NCI-H1092 treated with DMSO at 0.1 percent for 48 hours (cell line): ENCODE measurements at regions not wholly inside any gene's neighbourhood (a gene's known extent, or its start where the extent isn't known, plus 50 kb on each side); places are given as distances from the start of the nearest gene placed in this dataset.
"Not testable (repeated sequence)": the region's sequence is repeated elsewhere in the genome, so short reads cannot be mapped to it uniquely, and the experiment has no call there.

Source experiments
- DNase-seq: peaks from one replicate; lab custom pipeline; 2025; lab: John Stamatoyannopoulos, UW

DNA sequence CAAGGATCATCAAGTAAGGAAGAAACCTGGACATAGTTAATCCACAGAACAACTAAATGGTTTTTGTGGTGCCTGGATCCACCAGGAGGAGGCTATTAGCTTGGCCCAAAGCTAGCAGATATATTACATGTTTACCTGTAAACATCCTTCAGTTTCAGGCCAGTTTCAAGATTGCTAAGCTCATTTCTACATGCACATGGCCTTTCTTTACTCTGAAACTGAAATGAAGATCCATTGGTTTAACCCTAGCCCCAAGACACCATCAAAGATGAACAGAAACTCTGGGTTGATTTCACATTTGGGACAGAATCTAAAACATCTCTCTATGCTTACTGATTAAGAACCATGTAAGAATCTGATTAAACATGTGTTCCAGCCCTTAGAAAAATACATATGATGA, 611.8 kb downstream of the TLE1 start:
- no peak for DNase-seq

DNA sequence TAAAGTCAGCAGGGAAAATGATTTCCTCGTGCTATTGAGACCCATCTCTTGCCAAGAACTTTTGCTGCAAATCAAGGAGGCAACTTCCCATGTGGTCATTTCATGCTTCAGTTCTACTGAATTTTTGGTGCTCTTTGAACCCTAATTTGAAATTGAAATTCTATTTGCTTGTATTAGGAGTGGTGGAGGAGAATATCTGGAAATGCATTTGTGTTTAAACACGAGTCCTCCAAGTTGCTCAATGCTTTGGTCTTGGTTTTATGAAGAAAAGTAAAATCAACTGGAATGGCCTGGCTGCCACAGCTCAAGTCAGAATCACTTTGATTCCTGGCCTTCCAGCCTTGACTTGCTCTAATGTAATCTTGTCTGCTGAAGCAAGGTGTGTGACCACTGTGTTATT, 613.2 kb downstream of the TLE1 start:
- DNase-seq = no peak

DNA sequence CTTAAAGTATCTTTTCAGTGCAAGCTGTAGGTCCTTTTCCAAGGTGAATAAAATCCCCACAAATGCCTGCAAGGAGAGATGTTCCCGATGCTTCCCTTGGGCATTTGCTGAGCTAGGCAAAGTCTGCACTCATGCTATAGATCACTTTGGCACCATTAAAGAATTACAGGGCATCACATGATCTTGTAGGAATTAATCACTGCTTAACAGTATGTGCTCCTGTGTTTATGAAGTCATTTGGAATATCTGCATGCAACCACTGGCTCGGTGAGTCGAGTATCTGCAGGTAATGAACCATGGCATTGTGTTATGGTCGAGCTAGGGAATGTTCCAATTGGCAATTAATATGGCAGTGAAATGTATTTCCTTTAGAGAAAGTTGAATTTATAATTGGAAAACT, 615.1 kb downstream of the TLE1 start:
- no peak for DNase-seq

DNA sequence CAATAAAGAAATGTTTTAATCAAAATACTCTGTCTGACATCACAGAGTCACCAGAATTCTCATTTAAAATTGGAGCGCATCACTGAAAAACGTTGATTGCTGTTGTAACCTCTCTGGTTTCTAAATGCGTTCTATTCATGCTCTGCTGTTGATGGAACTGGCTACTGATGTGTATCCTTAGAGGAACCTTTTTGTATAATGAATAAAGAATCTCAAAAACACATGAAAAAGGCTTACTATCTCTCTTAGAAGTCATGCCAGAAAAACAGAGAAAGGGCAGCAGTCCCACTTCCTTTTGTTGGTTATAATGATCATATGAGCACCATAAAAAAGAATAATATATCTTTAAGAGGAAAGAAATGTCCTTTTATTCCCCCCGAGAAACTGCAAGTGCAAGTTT, 615.5 kb downstream of the TLE1 start:
- no peak for DNase-seq

DNA sequence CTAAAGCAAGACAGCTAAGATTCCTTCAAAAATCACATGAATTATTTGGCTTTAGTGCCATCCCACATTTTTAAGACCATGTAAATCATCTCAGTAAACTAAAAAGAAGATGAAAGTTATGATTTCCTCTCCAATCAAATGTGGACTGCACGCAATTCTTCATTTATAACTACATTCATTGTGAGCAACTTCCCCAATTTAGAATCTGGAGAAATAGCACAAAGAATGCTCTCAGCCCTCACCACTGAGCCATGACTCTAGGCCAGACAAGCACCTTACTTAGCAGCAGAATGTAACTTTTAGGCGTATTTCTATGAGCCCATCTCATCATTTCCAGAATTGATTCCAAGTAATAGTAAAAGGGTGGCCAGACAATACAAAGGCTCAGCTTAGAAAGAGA, 616.6 kb downstream of the TLE1 start:
- no peak for DNase-seq

DNA sequence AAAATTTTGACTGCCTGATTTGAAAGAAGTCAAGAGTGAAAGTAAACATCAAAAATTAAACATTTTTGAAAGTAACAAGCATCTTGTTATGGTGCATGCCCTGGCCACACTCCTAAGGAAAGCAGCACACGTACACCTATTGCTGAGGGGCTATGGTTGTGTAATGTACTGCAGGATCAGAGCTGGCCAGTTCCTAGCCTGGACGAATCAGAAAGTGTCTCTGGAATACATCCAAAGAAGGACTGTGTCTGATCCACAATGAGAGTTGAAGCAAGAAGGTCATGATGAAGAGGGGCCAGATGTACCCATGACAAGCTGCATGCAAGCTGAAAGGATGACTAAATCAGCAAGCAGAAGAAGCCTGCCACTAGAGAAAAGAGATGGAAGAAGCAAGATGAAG, 618.2 kb downstream of the TLE1 start:
- DNase-seq = no peak

DNA sequence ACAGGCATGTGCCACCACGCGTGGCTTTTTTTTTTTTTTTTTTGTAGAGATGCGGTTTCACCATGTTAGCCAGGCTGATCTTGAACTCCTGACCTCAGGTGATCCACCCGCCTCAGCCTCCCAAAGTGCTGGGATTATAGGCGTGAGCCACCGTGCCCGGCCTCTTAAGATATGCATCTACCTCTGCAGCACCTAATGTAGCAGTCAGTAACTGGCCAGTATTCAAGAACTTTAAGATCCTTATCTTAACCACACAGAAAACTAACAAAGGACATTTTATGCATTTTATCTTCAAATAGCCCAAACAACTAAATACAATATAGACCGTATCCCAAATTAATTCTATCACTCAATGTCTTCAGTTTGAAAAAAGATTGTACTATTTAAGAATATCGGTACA, 618.7 kb downstream of the TLE1 start:
- DNase-seq = no peak

DNA sequence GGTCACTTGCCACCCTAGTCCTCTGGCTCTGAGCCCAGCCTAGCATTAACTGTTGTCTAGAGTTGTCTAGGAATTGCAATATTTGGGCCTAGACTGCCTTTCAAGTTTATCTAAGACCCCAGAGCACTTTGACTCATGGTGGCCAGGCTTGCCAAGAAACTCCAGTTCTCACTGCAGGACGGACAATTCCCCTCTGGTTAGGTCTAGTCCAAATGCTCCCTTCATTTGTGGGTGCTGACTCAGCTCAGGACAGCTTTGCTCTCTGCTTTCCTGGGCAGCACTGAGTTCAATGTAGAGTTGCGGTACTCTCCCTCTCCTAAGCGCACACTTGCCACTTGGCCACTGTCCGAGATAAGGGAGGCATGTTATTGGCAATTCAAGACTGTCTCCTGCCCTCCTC, 619.4 kb downstream of the TLE1 start:
- DNase-seq = no peak

DNA sequence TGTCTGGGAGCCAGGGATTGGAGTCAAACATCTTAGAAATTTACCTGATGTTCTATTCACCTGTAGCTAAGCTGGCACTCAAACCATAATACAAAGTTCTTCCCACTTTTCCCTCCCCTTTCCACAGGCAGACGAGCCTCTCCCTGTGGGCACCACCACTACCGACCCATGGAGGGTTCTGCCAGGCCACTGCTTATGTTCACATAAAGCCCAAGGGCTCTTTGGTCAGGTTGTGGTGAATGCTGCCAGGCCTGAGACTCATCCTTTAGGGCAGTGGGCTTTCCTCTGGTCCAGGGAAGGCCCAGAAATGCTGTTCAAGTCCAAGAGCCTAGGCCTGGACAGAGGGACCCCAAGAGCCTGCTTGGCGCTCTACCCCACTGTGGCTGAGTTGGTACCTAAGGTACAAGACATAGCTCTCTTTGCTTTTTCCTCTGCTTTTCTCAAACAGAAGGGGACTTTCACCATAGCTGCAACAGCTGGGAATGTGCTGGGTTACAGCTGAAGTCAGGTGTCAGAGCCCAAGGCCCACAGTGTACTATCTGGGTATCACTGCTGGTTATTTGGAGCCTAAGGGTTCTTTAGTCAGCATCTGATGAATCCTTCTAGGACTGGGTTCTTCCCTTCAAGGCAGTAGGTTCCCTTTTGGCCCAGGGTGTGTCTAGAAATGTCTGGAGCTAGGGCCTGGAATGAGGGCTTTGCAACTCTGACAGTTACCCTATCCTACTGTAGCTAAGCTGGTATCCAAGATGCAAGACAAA, 620.1 kb downstream of the TLE1 start:
- no peak for DNase-seq

DNA sequence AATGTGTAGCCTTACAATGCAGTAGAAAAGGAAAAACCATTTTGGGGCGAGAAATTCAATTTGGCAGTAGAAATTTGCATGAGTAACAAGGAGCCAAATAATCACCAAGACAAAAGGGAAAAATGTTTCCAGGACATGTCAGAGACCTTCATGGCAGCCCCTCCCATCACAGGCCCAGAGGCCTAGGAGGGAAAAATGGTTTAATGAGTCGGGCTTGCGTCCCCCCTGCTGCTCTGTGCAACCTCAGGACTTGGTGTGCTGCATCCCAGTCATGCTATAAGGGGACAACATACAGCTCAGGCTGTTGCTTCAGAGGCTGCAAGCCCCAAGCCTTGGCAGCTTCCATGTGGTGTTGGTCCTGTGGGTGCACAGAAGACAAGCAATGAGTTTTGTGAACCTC, 626.4 kb downstream of the TLE1 start:
- not testable (repeated sequence) for DNase-seq

DNA sequence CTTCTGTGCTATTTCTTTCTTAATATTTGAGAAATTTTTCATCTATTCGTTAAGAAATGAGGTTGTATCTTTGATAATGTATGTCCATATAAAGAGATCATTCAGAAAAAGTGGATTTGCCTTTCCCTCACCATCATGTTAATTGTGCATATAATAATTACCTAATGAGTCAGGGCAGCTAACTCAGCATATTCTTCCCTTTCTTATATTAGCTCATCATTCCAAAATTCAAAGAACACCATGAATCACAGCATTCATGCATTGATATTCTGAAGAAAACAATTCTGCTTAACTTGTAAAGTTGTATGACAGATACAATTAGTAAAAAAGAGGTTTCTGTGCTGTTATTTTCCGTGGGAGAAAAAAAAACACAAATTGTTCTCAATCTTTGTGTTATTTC, 630.6 kb downstream of the TLE1 start:
- DNase-seq = no peak

DNA sequence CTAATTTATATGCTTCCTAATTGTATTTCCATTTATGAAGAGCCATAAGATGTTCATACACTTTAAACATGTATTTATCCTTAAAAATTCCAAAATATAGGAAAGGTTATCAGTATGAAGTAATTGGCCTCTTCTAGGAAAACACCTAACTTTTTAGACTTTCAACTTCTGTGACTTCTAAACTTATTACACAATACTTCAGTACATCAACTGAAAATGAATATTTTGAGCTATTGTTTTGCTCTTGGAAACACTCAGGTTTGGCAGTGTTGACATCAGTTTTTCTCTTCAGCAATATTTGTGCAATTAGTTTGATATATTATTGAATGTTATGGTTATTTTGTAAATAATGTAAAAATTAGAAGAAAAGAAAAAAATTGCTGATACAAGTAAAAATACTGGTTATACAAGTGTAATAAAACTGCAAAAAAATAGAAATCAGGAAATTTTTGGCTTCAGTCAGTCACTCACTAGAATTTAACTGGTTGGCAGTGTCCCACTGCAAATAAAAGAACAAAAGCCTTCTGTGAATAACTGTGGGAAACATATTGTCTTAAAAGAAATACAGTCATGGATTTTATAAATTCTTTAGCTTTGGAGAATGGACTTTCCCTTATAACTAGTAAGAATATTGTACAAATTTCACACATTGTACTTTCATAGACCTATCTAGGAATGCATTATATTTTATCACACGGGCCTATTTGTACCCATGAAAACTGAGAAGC, 635.9 kb downstream of the TLE1 start:
- no peak for DNase-seq

DNA sequence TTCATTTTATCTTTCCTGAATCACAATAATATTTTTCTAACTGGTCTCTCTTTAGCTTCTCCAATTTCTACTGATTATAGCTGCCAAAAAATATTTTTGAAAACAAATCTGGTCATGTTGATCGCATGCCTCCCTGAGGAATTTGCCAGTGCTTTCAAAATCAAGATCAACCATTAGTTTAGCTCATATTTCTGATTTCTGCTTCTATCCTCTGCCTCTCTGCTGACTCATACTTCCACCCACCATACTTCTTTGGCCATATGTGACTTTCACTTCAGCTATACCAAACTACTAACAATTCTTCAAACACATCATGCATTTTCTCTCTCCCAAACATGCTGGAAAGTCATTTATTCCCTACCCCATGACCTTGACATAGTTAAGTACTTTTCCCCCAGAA, 636.5 kb downstream of the TLE1 start:
- no peak for DNase-seq

DNA sequence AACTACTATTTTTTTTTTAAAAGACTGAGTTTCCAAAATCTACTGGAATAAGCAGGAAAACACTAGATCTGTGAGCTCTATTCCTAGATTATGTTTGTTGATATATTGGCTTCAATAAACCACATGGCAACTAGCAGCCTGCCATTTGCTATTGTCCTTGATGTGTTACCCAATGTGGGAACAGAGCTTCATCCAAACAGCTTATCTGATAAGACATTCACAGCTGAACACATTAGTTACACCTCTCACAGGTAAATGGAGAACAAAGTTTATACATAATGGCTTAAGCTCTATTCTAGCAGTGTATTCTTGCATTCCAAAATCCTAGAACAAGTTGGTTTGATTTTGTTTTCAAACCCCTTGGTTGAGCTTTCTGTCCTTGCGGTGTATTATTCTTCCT, 642.1 kb downstream of the TLE1 start:
- DNase-seq = no peak

DNA sequence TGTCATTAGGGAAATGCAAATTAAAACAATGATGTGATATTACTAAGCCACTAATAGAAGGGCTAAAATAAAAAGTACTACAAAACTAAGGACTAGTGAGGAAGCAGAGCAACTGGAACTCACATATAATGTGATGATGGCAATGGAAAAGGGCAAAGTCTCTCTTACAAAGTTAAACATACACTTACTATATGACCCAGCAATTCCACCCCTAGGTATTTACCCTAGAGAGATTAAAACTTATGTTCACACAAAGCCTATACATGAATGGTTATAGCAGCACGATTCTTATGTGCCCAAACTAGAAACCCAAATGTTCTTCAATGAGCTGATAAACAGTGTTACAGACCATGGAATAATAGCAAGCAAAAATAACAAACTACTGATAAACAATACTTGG, 643.7 kb downstream of the TLE1 start:
- no peak for DNase-seq

DNA sequence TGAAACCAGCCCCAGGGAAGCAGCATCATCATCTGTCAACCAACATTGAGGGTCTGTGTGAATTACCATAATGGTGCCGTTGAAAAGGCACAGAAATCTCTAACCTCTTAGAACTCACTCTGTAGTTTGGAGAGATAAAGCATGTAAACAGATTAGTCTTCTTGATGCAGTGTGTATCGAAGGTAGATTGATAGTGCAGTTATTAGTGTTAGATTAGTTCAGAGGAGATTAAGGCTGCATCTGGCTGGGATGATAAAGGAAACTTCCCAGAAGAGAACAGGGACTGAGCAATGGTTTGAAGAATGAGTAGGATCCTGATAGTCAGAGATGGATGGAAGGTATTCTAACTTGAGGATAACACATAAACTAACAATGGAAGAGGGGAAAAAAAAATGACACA, 651.5 kb downstream of the TLE1 start:
- DNase-seq = no peak

DNA sequence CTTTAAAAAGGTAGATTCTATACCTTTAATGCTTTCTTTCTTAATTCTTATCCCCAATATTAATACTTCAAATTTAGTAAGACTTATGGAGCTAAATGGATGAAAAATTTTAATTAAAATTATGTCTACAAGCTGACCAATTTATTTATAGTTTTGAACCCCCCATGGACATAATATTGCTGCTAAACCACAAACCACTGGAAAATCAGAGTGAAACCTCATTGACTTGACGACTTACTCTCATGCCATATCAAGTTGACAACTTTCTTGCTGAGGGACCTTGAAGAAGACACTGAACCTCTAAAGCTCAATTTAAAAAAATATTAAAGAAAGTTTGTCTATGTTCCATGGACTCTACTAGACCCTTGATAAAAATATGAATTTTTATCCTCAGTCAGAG, 653.7 kb downstream of the TLE1 start:
- DNase-seq = no peak

DNA sequence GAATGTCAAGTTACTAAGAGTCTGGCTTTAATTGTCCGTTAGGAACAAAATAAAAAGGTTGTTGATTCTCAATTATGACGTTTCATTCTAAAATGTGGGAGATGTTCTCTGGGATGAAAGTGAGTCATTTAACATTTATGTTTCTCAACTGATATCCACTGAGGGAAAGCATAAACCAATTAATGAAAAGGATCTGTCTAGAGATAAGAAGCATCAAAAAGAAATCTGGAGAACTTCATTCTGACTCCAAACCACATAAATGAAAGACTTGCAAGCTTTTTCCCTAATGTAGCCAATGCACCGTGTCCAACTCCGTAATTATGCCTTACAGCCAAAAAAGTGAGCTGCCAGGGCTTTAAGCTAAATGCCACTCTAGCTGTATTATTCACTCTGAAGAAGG, 654.2 kb downstream of the TLE1 start:
- DNase-seq = no peak

DNA sequence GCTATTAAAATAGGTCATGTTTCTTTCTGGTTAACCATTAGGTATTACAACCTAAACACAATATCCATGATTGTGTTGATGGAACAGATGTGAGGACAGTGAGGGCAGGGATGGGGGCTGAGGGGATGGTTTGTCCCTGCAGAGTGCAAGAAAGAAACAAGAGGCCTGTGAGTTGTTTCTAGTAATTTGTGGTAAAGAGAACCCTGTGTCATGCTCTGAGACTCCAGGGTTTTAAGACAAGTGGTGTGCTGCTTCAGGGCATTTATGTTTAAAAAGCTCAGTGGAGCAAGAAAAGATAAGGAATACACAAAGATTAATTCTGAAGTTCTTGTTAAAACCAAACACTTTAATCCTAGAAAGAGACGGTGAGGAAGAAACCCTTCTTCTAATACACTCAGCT, 656.5 kb downstream of the TLE1 start:
- no peak for DNase-seq

DNA sequence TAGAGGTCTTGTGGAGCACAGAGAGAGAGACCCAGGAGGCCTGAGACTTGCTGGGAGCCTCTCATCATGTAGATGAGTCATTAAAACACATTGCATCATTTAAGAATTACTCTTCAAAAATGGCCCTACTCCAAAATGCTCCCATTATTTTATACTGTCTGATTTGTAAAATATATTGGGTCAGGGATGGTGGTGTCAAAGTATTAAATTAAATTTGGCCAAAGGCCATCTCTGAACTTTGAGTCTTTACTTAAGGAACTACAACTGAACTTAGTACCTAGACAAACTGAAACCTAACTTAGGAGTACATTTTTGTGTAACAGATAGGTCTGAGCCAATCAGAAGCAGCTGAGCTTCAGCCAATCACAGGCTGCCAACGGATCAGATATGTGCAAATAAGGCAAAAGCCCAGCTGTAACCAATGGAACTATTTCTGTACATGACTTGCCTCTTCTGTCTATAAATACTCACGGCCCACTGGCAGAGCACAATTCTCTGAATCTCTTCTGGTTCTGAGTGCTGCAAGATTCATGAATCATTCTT, 657.2 kb downstream of the TLE1 start:
- DNase-seq = no peak

DNA sequence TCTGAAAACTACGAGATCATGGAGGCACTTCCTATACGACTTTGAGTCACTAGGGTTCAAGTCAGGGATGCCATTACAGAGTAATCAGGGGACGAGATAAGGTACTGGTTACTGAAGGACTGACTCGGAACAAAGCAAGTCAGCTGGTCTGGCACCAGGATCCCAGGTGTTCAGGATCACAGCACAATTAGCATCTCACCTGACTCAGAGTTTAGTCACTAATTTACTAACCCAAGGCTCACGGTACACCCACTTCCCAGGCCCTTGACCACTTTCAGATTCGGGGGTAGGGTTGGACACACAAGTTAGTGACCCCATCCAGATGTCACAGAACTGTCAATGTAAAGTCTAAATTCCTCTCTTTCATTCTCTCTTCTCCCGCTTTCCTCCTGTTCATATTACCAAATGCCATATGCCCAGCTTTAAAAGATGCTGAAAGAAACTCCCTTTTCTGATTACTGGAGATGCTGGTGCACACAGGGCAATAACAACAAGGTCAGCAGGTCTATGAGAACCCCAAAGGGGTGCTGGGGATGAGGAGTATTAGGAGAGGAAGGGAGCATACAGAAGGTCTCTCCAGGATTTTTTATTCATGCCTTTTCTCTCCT, 657.8 kb downstream of the TLE1 start:
- DNase-seq = no peak

DNA sequence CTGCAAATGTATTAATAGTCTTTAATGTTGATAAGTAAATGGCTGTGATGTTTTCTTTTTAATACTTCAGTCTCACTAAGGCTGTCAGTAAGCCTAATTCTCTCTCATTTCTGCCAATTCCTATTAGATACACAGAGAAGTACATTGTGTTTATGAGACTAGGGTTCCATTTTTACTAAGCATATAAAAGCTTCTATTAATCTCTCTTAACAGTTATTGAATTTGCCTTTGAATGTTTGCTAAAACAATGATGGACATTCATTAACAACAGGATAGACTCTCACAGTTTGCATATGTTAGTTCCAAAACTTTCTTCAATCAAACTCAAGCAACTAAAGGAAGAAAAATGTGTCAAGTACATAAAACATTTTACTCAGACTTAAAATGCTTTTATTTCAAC, 659.3 kb downstream of the TLE1 start:
- no peak for DNase-seq

DNA sequence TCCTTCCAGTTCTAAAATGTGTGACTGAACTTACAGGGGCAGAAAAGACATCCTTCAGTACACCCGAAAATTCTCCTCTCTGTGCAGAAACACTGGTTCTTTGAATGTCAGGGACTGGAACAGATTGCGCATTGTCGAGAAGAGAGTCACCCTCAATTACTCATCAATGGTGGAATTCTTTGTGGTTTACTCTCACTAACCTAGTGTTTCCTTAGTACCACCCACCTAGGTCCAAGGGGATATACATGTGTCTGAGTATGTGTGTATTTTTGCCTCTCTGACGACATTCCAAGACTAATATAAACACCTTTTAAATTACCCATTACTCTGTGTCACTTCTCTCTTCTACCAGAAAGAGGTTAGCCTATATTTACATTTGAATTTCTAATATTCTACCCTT, 660.8 kb downstream of the TLE1 start:
- DNase-seq = no peak
